Small intestine (tissue), 7 donors: ENCODE measurements at regions not wholly inside any gene's neighbourhood (a gene's known extent, or its start where the extent isn't known, plus 50 kb on each side); places are given as distances from the start of the nearest gene placed in this dataset.

Experiments
- DNase-seq, 2 donors: peaks; one replicate each; pipeline versions ENCODE4 v3.0.0 to v3.0.0-alpha.2; 2013
- FAIRE-seq: peaks from 2 replicates; lab custom pipeline; 2012; peaks lifted over from hg19 to GRCh38; lab: Jason Lieb, UNC
- H3K27ac ChIP-seq, 3 donors: one replicate each; pipeline ENCODE4 v1.5.1; 2013; ENCODE audit warnings: low read length in 2 of 3, mild to moderate bottlenecking in 2 of 3, control low read depth in 1 of 3, inconsistent platforms in 1 of 3, low read depth in 1 of 3, moderate library complexity in 1 of 3
- H3K27me3 ChIP-seq, 3 donors: one replicate each; pipeline ENCODE4 v1.6.1; 2013; ENCODE audit warnings: low read length in 3 of 3, inconsistent platforms in 1 of 3; ENCODE audit not compliant: control insufficient read depth in 3 of 3, insufficient read depth in 3 of 3
- H3K36me3 ChIP-seq, 3 donors: one replicate each; pipeline ENCODE4 v1.6.1; 2013; ENCODE audit warnings: low read length in 3 of 3, inconsistent platforms in 1 of 3, low read depth in 1 of 3, mild to moderate bottlenecking in 1 of 3, moderate library complexity in 1 of 3; ENCODE audit not compliant: control insufficient read depth in 3 of 3, insufficient read depth in 2 of 3
- H3K4me1 ChIP-seq, 3 donors: one replicate each; pipeline ENCODE4 v1.6.1; 2013; ENCODE audit warnings: low read length in 2 of 3, inconsistent platforms in 1 of 3, low read depth in 1 of 3, mild to moderate bottlenecking in 1 of 3, moderate library complexity in 1 of 3; ENCODE audit not compliant: control insufficient read depth in 3 of 3, insufficient read depth in 2 of 3
- H3K4me3 ChIP-seq, 3 donors: one replicate each; pipeline ENCODE4 v1.5.1; 2013; ENCODE audit warnings: low read length in 3 of 3, control low read depth in 1 of 3, inconsistent platforms in 1 of 3, low read depth in 1 of 3, mild to moderate bottlenecking in 1 of 3, moderate library complexity in 1 of 3
- H3K9me3 ChIP-seq, 2 donors: one replicate each; pipeline ENCODE4 v1.6.1; 2013; ENCODE audit warnings: low read depth in 1 of 2, low read length in 1 of 2; ENCODE audit not compliant: control insufficient read depth in 2 of 2, insufficient read depth in 1 of 2
- WGBS, 3 donors: extraction: QIAGEN DNeasy Blood & Tissue Kit; methylation state at CpG; one replicate each; pipeline ENCODE4 v1.1.7; 2013; 5-methylcytosine and 5-hydroxymethylcytosine counted together
- donor health status: healthy with polysubstance abuse.
- donor health status: control.
- donor health status: control.
- donor health status: Bipolar disorder and iron deficiency.
- donor health status: healthy.

DNA sequence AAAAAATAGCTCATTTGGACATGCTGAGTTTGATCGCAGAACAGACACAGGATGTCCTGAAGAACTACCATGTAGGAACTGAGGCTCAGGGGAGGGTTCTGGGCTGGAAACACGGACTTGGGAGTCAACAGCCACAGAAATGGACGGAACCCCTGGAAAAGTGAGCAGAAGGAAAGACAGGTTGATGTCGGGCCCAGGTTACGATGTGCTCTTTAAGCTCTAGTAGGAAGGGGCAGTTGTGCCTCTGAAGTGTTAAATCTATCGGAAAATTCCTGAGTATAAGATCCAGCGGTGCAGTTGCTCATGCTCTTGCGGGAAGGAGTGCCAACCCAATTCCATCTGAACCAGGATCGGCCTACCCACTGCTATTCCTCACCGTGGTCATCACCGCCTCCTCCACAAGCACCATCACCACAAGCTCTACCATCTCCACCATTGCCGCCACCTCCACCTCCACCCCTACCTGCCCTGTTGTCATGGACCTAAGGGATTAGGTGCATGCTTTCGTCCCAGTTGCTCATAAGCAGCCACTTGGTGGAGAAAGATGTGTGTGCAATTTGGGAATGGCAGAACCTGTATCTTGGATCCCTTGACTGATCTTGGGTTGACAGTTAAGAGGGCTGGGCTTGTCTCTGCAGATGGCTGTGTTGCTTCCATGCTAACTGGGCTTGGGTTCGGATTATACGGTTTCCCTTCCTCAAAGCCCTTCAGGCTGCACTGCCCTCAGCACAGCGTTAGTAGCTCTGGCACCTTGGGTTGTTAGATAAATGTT lies 108.5 kb downstream of the ASB7 start:
- Histone ChIP-seq H3K27ac (no peak overlapping the region), H3K4me3 (no peak overlapping the region), H3K27me3 (no peaks in the 10 kb centered on the region), H3K4me1 (peaks cover 0 to 32% (median 0%) of the 10 kb centered on the region in 3 donors), H3K36me3 (no peaks in the 10 kb centered on the region), H3K9me3 (peaks cover 0 to 2% of the 10 kb centered on the region in 2 donors)
- no peak for DNase-seq
- FAIRE-seq = no peak
- WGBS, 3 donors = 92 to 97% (median 95%) methylated on average over 16 of the region's 16 CpGs

- Histone ChIP-seq H3K4me1 (peaks cover 0 to 34% (median 0%) of the 10 kb centered on the region in 3 donors), H3K9me3 (peaks cover 0 to 2% of the 10 kb centered on the region in 2 donors), H3K27ac (peak overlapping the region in 1 of 3 donors; percentile 40), H3K36me3 (no peaks in the 10 kb centered on the region), H3K27me3 (no peaks in the 10 kb centered on the region), H3K4me3 (no peak overlapping the region)
- DNase-seq (no peak), FAIRE-seq (no peak)
- 62 to 82% (median 79%) methylated on average over 9 of the region's 9 CpGs for WGBS, 3 donors
These were observed 109.2 kb downstream of the ASB7 start for GRCh38 chr15:100711516-100712021.

DNA sequence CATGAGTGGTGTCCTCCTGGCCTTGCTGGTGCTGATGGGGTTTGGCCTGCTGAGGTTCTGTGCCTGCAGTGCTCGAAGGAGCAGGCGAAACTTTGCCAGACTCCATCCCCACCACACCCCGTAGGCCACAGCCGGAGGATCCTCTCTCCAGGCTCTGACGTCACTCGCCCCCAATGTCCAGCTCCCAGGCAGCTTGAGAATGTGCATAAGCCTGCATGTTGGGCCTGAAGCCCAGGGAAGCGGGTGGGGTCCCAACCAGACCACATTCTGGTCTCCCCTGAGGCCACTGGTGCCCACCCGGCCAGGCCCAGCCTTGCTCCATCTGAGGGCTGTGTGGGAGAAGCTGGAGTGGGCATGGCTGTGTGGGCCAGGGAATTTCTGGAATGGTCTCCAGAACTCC lies 109.8 kb downstream of the ASB7 start:
- Histone ChIP-seq H3K4me1 (peaks cover 0 to 34% (median 0%) of the 10 kb centered on the region in 3 donors), H3K27me3 (no peaks in the 10 kb centered on the region), H3K36me3 (no peaks in the 10 kb centered on the region), H3K27ac (peak overlapping the region in 2 of 3 donors; percentile 19 to 40), H3K4me3 (no peak overlapping the region), H3K9me3 (peaks cover 0 to 2% of the 10 kb centered on the region in 2 donors)
- FAIRE-seq (no peak), DNase-seq (no peak)
- WGBS, 3 donors = 74 to 89% (median 75%) methylated on average over 8 of the region's 8 CpGs

DNA sequence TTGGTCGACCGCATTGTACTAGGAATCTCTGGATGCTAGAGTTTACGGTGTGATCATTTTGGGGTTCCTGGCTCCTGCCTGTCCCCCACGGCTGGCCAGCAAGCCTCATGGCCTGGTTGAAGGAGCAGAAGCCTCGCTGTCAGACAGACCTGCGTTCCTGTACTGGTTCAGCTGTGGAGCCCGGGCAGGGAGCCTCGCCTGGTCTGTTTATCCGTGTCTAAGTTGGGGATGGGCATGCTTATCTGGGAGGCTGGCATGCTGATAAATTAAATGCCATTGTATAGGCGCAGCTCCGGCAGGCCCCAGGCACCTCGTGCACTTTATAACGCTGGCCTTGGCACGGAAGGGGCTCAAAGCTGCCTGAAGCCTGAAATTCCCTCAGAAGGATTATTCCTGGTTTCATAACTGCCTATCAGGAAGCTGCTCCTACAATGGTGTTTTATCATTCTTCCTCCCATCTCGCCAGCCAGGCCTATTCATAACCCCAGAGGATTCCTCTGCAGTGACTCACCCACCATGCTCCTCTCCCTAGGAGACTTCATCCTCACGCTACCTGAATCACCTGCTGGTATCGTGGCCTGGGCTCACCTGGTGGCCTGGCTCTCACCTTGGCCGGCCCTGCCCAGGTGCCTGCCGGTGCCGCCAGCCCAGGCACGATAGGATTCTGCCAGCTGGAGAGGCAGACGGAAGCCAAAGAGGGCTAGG lies 110.9 kb downstream of the ASB7 start:
- DNase-seq (peak; percentile 80 to 94), FAIRE-seq (no peak)
- H3K27me3 ChIP-seq = no peaks in the 10 kb centered on the region
- H3K9me3 ChIP-seq = peaks cover 0 to 2% of the 10 kb centered on the region in 2 donors
- peaks cover 0 to 34% (median 0%) of the 10 kb centered on the region in 3 donors for H3K4me1 ChIP-seq
- no peaks in the 10 kb centered on the region for H3K36me3 ChIP-seq
- H3K27ac ChIP-seq = peak overlapping the region; percentile 41 to 82 (median 45)
- 23 to 66% (median 44%) methylated on average over 22 of the region's 22 CpGs for WGBS, 3 donors
- no peak overlapping the region for H3K4me3 ChIP-seq

- 86 to 88% (median 87%) methylated on average over 13 of the region's 13 CpGs for WGBS, 3 donors
- no peak for FAIRE-seq
- no peak overlapping the region for H3K4me3 ChIP-seq
- no peak for DNase-seq
- no peaks in the 10 kb centered on the region for H3K27me3 ChIP-seq
- H3K4me1 ChIP-seq = peaks cover 0 to 34% (median 0%) of the 10 kb centered on the region in 3 donors
- H3K9me3 ChIP-seq = peaks cover 0 to 2% of the 10 kb centered on the region in 2 donors
- H3K36me3 ChIP-seq = no peaks in the 10 kb centered on the region
- peak overlapping the region in 2 of 3 donors; percentile 39 to 82 for H3K27ac ChIP-seq
These were observed 111.8 kb downstream of the ASB7 start for GRCh38 chr15:100714034-100714748.

DNA sequence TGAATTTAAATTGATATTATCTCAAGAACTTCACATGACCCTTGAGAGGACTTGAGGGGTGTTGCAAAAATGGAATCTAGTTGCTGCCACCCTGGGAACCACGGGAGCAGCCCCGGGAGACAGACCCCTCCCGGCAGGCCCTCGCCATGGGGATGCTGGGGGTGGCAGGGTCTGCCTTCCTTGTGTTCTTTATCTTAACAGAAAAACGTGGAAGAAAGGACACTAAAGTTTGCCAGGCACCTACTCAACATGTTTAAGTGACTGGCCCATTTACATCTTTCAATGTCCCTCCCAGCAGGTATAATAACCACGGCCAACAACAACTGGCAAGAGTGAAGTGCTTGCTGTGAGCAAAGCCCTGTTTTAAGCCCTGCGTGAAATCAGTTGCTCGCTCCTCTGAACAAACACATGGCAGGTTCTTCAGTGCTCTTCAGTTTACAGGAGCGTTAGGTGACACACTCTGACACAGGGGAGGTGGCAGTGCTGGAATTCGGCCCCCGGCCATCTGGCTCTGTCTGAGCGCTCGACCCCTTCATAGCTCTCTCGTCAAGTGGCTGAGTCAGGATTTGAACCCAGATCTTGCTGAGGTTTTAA lies 112.5 kb downstream of the ASB7 start:
- H3K4me1 ChIP-seq = peaks cover 0 to 34% (median 0%) of the 10 kb centered on the region in 3 donors
- DNase-seq (no peak), FAIRE-seq (no peak)
- peaks cover 0 to 2% of the 10 kb centered on the region in 2 donors for H3K9me3 ChIP-seq
- no peaks in the 10 kb centered on the region for H3K36me3 ChIP-seq
- no peaks in the 10 kb centered on the region for H3K27me3 ChIP-seq
- 82 to 89% (median 87%) methylated on average over 14 of the region's 14 CpGs for WGBS, 3 donors
- H3K4me3 ChIP-seq = no peak overlapping the region
- no peak overlapping the region for H3K27ac ChIP-seq

GRCh38 chr15:100715571-100716455 lies 113.4 kb downstream of the ASB7 start:
- Histone ChIP-seq H3K9me3 (no peaks in the 10 kb centered on the region), H3K36me3 (no peaks in the 10 kb centered on the region), H3K27me3 (no peaks in the 10 kb centered on the region), H3K27ac (peak overlapping the region in 2 of 3 donors; percentile 22 to 69), H3K4me1 (peaks cover 2 to 34% (median 4%) of the 10 kb centered on the region in 3 donors), H3K4me3 (no peak overlapping the region)
- WGBS, 3 donors = 66 to 77% (median 72%) methylated on average over 17 of the region's 17 CpGs
- FAIRE-seq (no peak), DNase-seq (peak; percentile 45 to 58)
